GM18517 (cell line): ENCODE measurements at regions not wholly inside any gene's neighbourhood (a gene's known extent, or its start where the extent isn't known, plus 50 kb on each side); places are given as distances from the start of the nearest gene placed in this dataset.

Source experiments
- ATAC-seq: cut with Tn5 transposase; IDR thresholded peaks from one replicate; pipeline ENCODE4 v1.9.1; 2021; ENCODE audit warnings: mild to moderate bottlenecking, moderate library complexity; ENCODE audit not compliant: unreplicated experiment

DNA sequence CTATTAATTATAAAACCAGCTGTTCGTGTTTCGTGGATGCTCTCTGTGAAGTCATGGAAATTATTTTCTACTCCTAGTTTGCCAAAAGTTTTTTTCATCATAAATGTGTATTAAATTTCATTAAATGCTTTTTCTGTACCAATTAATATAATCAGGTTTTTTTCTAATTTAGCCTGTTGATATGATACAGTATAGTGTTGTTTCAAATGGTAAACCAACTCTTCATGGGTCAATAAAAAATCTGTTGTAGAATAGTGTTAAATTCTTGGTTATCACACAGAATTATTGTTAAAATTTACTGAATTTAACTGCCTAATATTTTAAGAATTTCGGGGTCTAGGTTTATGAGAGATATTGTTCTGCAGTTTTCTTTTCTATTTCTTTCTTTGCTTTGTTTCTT lies 505.9 kb upstream of the MANEA start:
- no peak for ATAC-seq

DNA sequence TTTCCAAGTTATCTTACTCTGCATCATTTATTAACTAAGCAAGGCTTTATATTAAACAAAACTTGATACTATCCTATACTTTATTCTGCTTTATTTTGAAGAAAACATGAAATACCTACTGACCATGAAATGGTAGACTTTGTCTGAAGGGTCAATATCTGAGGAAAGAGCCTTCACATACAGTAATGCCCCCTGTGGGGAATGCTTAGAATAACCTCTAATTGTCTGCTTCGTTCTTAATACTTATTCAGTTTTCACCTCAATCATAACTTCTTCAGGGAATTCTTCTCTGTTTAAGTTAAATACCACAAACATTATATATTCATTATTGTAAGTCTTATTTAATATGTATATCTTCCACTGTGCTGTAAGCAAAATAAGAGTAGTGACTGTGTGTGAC lies 498.9 kb upstream of the MANEA start:
- ATAC-seq, result no peak

DNA sequence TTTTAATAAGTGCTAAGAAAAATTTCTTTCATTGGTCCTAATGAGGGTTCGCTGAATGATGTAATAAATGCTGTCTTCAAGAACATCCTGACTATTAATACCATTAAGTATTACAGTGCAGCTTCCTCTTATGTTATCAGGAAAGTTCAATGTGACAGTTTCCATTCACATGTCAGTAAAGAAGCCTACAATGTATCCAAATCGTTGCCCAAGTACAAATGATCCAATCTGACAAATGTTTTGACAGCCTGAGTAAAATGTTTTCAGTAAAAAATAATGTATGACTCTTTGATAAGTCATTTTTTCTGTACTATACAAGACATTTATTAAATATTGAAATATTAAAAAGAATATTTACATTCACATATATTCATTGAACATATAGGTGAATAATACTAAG lies 496.1 kb upstream of the MANEA start:
- no peak for ATAC-seq

DNA sequence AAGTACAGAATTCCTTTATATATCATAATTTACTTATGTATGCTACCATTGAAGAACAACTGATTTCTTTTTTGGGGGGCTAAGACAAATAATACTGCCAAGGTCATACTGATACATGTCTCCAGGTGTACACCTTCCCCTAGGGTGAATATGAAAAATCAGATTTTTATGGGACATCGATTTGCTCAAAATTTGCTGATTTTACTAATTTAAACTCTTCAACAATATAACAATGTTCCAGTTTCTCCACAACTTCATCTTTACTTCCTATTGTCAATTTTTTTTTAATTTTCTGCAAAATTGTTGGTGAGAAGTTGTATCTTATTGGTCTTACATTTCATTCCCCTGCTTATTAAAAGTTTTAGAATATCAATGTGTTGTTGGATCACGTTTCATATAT lies 495.4 kb upstream of the MANEA start:
- ATAC-seq, result no peak

DNA sequence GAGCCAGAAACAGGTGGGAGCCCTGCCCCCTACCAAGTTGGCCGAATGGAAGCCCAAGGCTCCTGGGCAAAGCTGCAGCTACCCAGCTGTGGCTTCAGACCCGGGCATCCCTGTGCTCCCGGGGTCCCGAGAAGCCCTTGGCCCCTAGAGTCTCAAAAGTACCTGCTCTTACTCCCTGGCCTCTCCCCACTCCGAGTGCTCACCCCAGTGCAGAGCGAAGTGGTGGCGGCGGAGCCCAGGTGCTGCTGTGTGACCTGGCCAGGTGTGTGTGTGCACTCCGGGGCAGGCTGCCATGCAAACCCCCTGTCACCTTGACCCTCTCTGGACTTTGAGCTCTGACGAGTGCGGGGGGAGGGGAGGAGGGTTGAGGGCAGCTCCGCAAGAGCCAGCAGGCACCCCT lies 493.8 kb upstream of the MANEA start:
- ATAC-seq, result no peak

DNA sequence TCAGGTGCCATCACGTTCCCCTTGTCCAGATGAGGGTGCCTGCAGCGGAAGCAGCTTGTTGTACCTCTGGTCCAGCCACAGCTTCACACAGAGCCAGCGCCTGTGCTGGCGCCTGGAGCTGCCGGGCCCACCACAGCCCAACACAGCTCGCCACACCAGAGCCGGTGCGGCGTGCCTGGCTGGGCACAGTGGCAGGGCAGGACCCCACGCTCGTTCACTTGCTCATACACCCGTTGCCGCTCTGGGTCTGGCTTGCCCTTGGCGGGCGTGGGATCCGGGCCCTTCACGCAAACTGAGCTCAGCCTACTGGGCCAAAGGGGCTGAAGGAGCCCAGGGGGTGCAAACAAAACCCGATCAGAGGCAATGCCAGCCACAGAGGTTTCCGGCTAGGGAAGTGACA lies 492.5 kb upstream of the MANEA start:
- ATAC-seq, result no peak

DNA sequence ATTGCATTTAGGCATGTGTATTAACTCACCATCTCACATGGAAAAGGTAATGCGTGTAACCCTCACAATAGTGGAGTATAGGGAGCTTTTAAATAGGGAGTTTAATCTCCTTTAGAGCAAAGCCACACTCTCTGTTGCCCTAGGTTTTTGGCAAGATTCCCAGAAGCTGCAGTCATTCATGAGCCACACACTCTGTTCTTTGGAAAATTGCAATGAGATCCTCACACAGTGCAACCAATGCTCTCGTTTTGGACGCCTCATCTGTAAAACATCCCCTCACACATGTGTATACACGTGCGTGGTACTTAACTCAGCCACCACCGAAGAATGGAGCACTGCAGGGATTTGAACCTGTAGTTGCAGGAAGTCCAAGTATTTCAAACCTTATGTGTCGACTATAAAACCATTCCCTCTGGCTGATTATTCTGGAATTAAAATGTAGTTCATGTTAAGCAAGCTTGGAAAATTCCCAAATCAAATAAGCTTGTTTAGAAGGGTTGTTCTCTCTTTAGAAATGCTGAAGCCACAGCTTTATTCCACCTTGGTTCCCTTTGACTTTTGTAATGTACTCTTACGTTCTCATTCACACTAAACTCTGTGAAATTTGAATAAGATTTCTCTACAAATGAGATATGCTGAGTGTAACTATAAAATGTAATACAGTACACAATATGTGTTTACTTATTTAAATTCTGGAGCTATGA lies 489.8 kb upstream of the MANEA start:
- no peak for ATAC-seq

DNA sequence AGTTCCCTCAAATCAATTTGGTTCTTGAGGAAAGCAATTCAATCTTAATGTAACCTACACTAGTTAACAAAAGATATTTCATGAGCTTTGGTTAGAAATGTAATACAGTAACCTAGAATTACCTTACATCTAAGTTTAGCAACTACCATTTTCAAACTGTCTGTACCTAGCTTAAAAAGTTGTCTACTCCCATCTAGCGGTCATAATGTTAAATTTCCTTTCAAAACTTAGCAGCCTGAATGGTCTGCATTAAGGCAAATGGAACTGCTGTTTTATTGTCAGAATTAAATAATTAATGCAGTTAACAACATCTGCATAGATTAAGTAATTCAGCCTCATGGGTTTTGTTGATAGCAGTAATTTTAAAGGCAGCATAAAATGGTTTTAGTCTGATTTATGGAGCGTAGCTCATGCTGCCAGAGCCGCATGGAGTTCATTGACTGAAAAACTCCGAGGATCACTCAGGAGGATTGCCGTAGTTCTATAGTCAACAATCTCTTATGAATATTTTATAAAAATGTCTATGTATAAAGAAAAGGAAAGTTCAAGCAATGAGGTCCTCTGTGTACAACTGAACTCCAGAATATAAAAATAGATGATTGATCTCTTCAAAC lies 485.4 kb upstream of the MANEA start:
- peak; percentile 91 for ATAC-seq

DNA sequence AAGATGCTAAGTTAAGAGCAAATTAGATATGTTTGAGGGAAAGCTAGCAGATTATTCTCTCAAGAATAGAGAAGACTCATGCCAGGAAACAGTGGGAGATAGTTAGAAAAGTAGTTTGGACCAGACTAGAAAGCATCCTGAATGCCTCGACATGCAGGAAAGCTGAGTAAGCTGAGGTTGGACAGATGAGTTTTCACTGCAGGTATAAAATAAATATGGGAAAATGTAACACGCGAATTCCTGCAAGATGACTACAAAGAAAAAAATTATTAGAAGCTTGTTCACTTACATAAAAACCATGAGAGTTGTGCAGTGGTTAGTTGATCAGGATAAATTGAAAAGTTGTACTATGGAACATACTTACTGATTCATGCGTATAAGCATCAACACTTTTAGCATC lies 484.2 kb upstream of the MANEA start:
- no peak for ATAC-seq

DNA sequence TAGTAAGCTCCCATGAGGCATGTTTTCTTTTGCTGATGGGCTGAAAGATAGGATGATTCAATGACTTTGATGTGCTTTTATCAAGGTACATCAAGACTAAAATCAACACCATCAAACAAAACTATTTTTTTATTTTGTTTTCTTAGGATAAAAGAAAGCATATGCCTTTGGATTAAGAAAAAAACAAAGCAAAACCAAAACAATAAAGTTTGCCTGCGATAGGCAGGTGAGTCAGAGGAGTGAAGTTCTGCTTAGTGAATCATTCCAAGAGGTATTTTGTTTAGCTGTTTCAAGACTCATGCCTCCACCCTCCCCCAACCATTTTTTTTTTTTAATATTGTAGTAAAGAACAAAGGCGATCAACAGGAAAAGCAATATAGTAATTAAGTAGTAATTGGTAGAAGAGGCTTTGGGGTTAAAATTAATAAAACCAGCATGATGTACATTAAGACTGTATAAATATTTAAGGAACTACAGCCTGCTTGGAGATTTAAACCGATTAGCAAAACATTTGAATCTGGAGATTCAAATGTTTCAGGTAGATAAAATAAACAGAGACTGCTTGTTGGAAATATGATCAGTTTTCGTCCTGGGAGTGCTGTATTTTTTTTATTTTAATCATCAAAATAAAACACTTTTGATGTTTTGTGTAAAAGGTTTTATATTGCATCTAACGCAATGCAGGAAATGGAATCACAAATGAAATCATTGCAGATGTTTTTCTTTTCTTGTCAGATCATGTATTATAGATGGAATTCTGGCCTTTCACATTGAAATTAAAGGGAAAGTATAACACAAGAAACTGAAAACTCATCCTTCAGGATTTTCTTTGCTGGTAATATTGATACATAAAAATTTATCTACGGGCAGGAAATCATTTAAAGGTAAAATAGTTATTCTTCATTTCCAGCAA lies 482.3 kb upstream of the MANEA start:
- no peak for ATAC-seq

DNA sequence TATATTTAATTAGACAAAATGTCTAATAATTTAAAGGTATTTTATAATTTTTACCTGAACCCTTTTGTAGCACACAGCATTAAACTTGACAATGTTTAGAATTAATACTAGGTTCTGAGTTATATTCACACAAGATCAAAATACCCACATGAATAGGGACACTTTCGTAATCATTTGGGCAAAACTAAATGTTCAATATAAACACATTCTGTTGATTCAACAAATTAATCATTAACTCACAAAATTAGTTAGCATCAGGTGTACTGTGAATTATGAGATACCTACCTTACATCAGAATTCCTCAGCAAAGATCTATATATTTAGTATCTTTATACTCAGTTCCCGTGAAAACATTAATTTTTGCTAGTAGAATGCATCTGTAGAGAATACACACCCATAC lies 481.5 kb upstream of the MANEA start:
- no peak for ATAC-seq

DNA sequence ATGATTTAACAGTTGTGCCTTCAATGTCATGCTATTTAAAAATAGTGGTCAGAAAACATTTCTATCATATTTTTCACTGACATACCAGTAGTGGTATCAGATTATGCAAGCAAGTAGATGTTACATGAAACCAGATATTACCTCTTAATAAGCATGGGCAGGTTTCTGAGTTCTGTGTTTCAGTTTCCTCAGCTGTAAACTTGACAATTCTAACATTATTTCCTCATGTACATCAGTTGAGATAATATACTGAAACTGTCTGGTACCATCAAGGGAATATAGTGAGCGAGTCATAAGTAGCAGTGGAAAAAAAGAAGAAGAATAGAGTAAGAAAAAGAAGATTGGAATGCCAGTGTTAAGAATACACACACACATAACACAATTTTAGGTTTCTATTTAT lies 477.9 kb upstream of the MANEA start:
- ATAC-seq, result no peak

DNA sequence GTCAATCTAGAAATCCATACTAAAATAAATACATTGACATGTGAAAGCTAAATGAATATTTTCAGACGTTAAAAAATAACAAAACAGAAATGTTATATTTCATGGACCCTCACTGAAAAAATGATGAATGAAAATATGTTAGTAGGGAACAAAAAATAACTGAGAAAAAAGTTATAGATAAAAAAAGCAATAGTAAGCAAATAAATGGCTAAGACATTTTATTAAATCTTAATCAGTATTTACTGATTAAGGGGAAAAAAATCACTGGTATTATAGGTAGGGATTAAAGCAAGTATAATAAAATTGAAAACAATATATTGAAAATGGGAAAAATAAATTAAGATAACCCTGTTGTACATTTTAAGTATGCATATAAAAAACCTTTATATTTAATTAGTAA lies 468.1 kb upstream of the MANEA start:
- no peak for ATAC-seq

DNA sequence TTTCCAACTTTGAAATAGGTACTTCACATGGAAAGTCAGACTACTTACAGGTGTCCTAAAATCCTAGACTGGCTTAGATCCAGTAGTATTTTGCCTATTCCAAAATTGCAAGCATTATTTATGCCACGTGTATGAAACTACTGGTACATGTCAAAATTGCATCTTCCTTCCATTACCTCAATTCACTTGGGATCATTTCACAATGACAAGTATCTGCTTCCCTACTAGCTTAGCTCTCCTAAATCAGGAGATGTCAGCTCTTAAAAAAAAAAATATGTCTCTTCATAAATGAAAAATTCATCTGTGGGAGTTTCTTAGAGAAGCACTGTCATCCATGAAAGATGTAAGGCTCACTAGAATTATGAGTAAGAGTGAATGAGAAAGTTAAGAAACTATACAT lies 466.6 kb upstream of the MANEA start:
- ATAC-seq, result no peak

DNA sequence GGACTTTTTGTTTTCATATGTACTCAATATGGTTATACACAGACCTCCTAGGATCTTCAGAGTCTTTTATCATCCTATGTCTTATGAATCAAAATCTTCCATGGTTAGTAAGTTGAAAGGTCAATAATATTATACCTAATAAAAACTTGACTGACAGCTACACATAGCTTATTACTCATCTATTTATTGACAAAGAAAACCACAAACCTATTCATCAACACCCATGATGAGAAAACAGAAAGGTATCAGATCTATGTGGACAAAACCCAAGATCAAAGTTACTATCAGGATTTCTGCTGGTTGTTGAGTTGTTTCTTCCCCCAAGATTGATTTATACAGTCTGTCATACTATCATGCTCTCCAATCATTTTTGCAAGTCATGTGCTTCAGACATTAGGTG lies 460.1 kb upstream of the MANEA start:
- ATAC-seq, result no peak

DNA sequence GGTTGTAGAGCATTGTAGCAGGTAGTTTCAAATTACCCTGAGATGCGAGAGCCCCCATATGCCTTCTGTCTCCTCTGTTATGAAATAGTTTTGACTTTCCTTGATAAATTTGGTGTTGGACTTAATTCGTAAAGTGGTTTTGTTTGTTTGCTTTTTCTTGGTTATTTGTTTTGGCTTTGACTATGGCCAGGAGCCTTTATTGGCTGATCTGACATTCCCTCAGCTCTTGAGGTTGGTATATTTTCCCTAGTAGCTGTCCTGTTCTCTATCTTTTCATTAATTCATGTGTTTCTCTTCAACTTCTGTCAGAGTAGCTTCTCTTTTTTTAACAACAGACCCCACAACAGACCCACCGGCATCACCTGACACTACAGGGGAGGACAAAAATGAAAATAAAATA lies 457.4 kb upstream of the MANEA start:
- no peak for ATAC-seq

DNA sequence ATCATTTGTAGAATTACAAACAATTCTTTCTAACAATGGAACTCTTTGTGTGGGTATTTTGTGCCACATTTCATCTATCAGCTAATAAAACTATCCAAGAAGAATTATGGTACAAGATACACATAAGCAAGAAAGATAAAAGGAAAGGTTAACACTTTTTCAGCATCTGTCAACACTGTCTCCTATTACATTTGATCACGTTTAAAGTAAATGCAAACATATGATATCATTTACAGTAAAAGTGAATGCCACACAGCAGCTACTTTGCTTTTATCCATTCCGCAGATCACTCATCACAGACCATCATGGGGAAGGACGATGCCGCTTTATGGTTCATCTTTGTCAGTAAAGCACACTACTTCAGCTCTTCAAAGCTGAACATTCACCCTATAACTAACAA lies 456.4 kb upstream of the MANEA start:
- ATAC-seq, result no peak

DNA sequence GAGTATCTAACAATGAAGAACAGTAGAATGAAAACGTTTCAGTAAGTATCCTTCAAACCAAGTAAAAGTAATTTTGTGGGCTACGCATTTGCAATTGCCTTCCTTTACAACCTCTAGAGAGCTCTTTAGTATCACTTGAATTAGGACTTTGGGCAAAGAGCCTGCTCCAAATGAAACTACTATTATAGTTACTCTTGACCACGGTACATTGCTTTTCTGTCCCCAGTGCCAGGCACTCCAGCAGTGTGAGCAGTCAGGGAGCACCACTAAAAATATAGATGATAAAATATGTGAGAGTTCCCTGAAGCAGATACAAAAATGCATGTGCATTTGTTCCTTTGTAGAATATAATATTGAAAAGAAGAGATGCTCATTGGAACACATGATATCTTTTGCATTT lies 450.1 kb upstream of the MANEA start:
- ATAC-seq, result no peak

DNA sequence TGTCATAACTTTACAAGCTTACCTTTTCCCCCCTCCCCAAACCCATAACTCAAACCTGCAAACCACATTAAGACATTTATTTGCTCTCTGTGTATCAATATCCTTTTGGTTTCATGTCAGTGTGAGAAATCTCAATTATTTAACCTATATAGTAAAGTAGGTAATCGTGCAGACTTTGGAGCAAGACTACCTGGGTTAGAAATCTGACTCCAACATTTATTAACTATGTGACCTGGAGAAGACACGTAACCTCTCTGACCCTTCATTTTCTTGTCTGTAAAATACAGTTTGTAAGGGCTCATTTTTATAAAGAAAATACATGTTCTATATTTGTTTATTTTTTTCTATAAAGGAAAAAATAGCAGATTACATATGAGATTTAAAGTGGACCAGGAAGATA lies 448.9 kb upstream of the MANEA start:
- no peak for ATAC-seq

DNA sequence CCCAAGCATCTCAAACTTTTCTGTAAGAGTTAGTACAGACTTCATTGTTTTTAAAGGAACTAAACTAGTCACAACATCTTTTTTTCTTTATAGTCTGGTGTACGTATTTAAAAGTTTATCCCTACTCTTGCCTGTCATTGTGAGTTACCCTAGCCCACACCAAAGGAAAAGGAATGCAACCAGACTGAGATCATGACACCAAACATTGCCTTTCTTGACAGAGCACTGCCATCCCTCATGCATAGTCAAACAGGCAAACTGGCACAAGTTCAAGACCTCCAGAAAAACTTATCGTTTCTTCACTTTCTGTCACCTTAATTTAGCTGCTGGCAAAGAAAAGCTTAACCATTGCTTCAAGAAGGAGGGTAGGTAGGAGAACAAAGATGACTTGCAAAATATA lies 448.4 kb upstream of the MANEA start:
- no peak for ATAC-seq

DNA sequence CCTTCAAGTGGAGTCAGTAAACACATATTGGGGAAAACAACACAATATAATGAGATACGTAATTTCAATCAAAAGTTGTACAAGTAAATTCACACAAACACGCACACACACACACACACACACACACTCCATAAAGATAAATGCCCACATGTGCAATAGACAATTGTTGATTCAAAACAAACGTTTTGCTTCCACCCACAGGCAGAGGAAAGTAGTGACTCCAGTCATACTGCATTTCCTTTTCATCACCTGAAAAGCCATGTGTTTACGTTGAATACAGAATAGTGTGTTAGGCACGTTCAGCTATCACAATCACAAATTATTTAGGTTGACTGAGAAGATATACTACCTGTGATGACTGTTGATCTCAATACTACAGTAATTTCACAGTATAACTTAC lies 443.8 kb upstream of the MANEA start:
- ATAC-seq, result no peak

DNA sequence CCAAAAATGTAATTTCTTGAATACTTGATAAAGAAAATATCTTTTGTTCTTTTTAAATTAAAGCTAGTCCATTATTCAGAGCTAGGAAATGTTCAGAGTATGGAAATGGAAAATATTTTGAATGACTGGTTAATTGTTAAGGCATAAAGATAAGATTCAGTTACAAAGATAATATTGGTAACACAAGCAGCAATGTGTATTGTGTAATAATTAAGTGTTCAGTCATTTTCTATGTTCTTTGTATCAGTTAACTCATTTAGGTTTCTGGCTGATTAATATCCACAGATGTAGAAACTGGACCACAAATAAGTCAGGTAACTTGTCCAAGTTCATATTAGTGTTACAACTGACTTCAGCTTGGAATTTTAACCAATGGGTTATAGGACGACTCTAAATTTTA lies 442.2 kb upstream of the MANEA start:
- ATAC-seq, result no peak
